ENCODE measurements at regions not wholly inside any gene's neighbourhood (a gene's known extent, or its start where the extent isn't known, plus 50 kb on each side); places are given as distances from the start of the nearest gene placed in this dataset.

DNA sequence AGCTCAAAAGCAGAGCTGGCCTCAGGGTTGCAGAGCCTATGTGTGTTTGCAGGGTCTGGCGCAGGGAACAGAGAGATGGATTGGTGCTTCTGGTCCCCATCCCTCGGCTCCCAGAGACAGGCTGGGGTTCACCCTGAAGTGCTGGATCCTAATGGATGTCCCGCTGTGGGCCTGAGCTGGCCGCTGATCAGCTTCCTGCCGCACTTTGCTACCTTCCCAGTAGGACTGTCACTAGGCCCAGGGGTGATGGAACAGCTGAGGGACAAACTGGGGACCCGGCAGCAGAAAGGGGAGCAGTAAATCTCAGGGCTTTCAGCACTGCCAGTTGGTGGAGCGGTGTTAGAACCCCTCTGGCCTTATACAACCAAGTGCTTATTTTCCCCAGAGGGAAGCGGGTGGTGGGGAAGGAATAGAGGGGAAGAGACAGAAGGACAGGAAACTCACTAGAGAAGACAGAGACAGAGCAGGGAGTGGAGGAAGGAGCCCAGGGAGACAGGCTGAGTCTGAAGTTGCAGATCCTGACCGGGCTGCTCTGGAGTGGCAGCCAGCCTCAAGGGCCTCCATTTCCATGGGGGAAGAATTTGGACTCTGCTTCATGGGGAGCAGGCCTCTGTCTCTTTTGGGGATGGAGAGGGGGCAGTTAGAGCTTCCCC is 78.6 kb downstream of the MRM1 start:
- H3K4me1 ChIP-seq (ENCODE audit: control insufficient read depth in 2 of 2, insufficient read depth in 1 of 2, low read depth in 1 of 2, low read length in 2 of 2): no peaks in the 10 kb centered on the region
- peaks cover 0 to 30% (median 0%) of the 10 kb centered on the region in 3 experiments for H3K27me3 ChIP-seq (ENCODE audit: control insufficient read depth in 3 of 3, insufficient read depth in 3 of 3, low read depth in 1 of 3, low read length in 3 of 3)
- no peak for DNase-seq (ENCODE audit: low spot score)
- no peak overlapping the region for H3K27ac ChIP-seq (replicated peaks; ENCODE audit: low read length)
- H3K14ac ChIP-seq (ENCODE audit: low read length): no peak overlapping the region
- no peak overlapping the region for H3K4me2 ChIP-seq (ENCODE audit: insufficient read depth, low read length, poor library complexity, severe bottlenecking)
- H3K9me3 ChIP-seq (replicated peaks in 1 of 2; ENCODE audit: control insufficient read depth in 2 of 2, insufficient read depth in 1 of 2, low read depth in 1 of 2, low read length in 2 of 2): no peaks in the 10 kb centered on the region
- no peak overlapping the region for H2AFZ ChIP-seq (ENCODE audit: low read length)
- no peak overlapping the region for H2AK5ac ChIP-seq (ENCODE audit: low read depth, low read length)
- no peak overlapping the region for H2BK5ac ChIP-seq (ENCODE audit: low read length)
- H4K8ac ChIP-seq (ENCODE audit: low read depth, low read length): no peak overlapping the region
- no peak overlapping the region for H3K4me3 ChIP-seq (ENCODE audit: low read length in 2 of 2)
- no peak overlapping the region for H4K91ac ChIP-seq (ENCODE audit: low read depth, low read length, poor library complexity)
- H3K18ac ChIP-seq (ENCODE audit: low read length): peak overlapping the region; percentile 12
- no CpG with 5 or more reads among the region's 9 CpGs for WGBS, 2 donors (ENCODE audit: extremely low coverage in 2 of 2, insufficient read length in 2 of 2, insufficient replicate concordance in 1 of 2)
- H2BK120ac ChIP-seq (ENCODE audit: low read depth, low read length): no peak overlapping the region
- no peak overlapping the region for H3K4ac ChIP-seq (ENCODE audit: low read length)
- no peak overlapping the region for H3K9ac ChIP-seq (ENCODE audit: low read depth, low read length, poor library complexity)
- peak overlapping the region; percentile 2 for H2BK12ac ChIP-seq (ENCODE audit: low read length)
- no peak overlapping the region for H2BK15ac ChIP-seq (ENCODE audit: low read length)
- H3K23ac ChIP-seq (ENCODE audit: low read depth, low read length, poor library complexity): no peak overlapping the region
- H3K79me1 ChIP-seq (ENCODE audit: low read depth, low read length): no peaks in the 10 kb centered on the region
- H3K36me3 ChIP-seq (replicated peaks in 1 of 2; ENCODE audit: control insufficient read depth in 2 of 2, insufficient read depth in 2 of 2, low read length in 2 of 2): no peaks in the 10 kb centered on the region

DNA sequence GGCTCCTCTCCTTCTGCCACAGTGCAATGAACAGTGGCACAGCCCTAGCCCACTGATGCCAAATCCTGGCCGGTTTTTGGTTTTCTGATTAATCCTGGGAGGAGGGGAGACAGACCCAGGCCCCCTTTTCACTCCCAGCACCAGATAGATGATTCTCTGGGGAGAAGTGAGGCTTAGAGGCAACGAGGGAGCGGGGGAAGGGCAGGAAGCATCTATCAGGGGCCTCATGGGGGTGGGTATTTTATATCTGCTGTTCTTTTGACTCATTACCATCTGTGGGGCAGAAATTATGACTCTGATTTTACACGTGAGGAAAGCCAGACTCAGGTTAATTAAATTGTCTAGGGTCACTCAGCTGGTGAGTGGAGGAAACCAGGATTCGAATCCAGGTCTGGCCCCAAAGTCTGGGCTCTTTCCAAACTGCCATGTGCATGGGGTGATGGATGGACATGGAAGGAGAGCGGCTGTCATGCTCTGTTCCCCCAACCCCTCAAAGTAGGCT is 79.4 kb downstream of the MRM1 start:
- DNase-seq (ENCODE audit: low spot score): no peak
- Histone ChIP-seq H3K18ac (ENCODE audit: low read length) (no peak overlapping the region), H3K27me3 (ENCODE audit: control insufficient read depth in 3 of 3, insufficient read depth in 3 of 3, low read depth in 1 of 3, low read length in 3 of 3) (peaks cover 0 to 38% (median 0%) of the 10 kb centered on the region in 3 experiments), H4K91ac (ENCODE audit: low read depth, low read length, poor library complexity) (no peak overlapping the region), H3K23ac (ENCODE audit: low read depth, low read length, poor library complexity) (peak overlapping the region; percentile 45), H2BK12ac (ENCODE audit: low read length) (no peak overlapping the region), H3K79me1 (ENCODE audit: low read depth, low read length) (no peaks in the 10 kb centered on the region), H2BK15ac (ENCODE audit: low read length) (peak overlapping the region; percentile 8), H2AFZ (ENCODE audit: low read length) (no peak overlapping the region), H2AK5ac (ENCODE audit: low read depth, low read length) (no peak overlapping the region), H2BK120ac (ENCODE audit: low read depth, low read length) (no peak overlapping the region), H3K4me1 (ENCODE audit: control insufficient read depth in 2 of 2, insufficient read depth in 1 of 2, low read depth in 1 of 2, low read length in 2 of 2) (no peaks in the 10 kb centered on the region), H3K9ac (ENCODE audit: low read depth, low read length, poor library complexity) (no peak overlapping the region), H4K8ac (ENCODE audit: low read depth, low read length) (no peak overlapping the region), H2BK5ac (ENCODE audit: low read length) (no peak overlapping the region), H3K4me3 (ENCODE audit: low read length in 2 of 2) (no peak overlapping the region), H3K4me2 (ENCODE audit: insufficient read depth, low read length, poor library complexity, severe bottlenecking) (no peak overlapping the region), H3K9me3 (replicated peaks in 1 of 2; ENCODE audit: control insufficient read depth in 2 of 2, insufficient read depth in 1 of 2, low read depth in 1 of 2, low read length in 2 of 2) (no peaks in the 10 kb centered on the region), H3K14ac (ENCODE audit: low read length) (no peak overlapping the region), H3K27ac (replicated peaks; ENCODE audit: low read length) (no peak overlapping the region), H3K36me3 (replicated peaks in 1 of 2; ENCODE audit: control insufficient read depth in 2 of 2, insufficient read depth in 2 of 2, low read length in 2 of 2) (no peaks in the 10 kb centered on the region), H3K4ac (ENCODE audit: low read length) (no peak overlapping the region)
- WGBS, 2 donors (ENCODE audit: extremely low coverage in 2 of 2, insufficient read length in 2 of 2, insufficient replicate concordance in 1 of 2): no CpG with 5 or more reads among the region's 6 CpGs

- no CpG with 5 or more reads among the region's 7 CpGs for WGBS, 2 donors (ENCODE audit: extremely low coverage in 2 of 2, insufficient read length in 2 of 2, insufficient replicate concordance in 1 of 2)
- Histone ChIP-seq H4K8ac (ENCODE audit: low read depth, low read length) (no peak overlapping the region), H3K27me3 (ENCODE audit: control insufficient read depth in 3 of 3, insufficient read depth in 3 of 3, low read depth in 1 of 3, low read length in 3 of 3) (peaks cover 0 to 43% (median 0%) of the 10 kb centered on the region in 3 experiments), H3K14ac (ENCODE audit: low read length) (no peak overlapping the region), H3K23ac (ENCODE audit: low read depth, low read length, poor library complexity) (no peak overlapping the region), H3K18ac (ENCODE audit: low read length) (peak overlapping the region; percentile 30), H2BK120ac (ENCODE audit: low read depth, low read length) (no peak overlapping the region), H3K9me3 (replicated peaks in 1 of 2; ENCODE audit: control insufficient read depth in 2 of 2, insufficient read depth in 1 of 2, low read depth in 1 of 2, low read length in 2 of 2) (no peaks in the 10 kb centered on the region), H3K4ac (ENCODE audit: low read length) (no peak overlapping the region), H2BK5ac (ENCODE audit: low read length) (no peak overlapping the region), H2AFZ (ENCODE audit: low read length) (no peak overlapping the region), H3K4me1 (ENCODE audit: control insufficient read depth in 2 of 2, insufficient read depth in 1 of 2, low read depth in 1 of 2, low read length in 2 of 2) (peaks cover 0 to 4% of the 10 kb centered on the region in 2 donors), H3K9ac (ENCODE audit: low read depth, low read length, poor library complexity) (no peak overlapping the region), H3K27ac (replicated peaks; ENCODE audit: low read length) (no peak overlapping the region), H3K4me3 (ENCODE audit: low read length in 2 of 2) (no peak overlapping the region), H2BK12ac (ENCODE audit: low read length) (no peak overlapping the region), H2AK5ac (ENCODE audit: low read depth, low read length) (no peak overlapping the region), H4K91ac (ENCODE audit: low read depth, low read length, poor library complexity) (no peak overlapping the region), H3K4me2 (ENCODE audit: insufficient read depth, low read length, poor library complexity, severe bottlenecking) (no peak overlapping the region), H2BK15ac (ENCODE audit: low read length) (no peak overlapping the region), H3K36me3 (replicated peaks in 1 of 2; ENCODE audit: control insufficient read depth in 2 of 2, insufficient read depth in 2 of 2, low read length in 2 of 2) (no peaks in the 10 kb centered on the region), H3K79me1 (ENCODE audit: low read depth, low read length) (no peaks in the 10 kb centered on the region)
- no peak for DNase-seq (ENCODE audit: low spot score)
Measured at GRCh38 chr17:36682773-36683172, 81.4 kb downstream of the MRM1 start.

DNA sequence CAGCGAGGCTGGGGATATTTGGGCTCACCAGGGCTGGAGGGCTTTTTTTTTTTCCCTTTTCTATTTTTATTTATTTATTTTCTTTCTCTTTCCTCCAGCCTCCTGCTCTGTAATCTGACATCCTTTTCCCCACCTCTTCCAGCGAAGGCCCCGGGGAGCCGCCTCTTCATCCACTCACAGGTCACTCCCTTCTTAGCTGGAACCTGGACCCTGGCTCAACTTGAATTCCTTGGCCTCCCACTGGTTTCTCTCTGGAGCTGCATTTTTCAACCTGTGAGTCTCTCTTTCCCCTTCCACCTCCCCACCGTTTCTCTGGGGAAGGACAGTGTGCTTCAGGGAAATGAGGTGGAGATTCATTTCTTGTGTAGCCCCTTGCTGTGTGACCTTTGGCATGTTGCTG is 82.0 kb downstream of the MRM1 start:
- Histone ChIP-seq H3K18ac (ENCODE audit: low read length) (no peak overlapping the region), H2BK5ac (ENCODE audit: low read length) (no peak overlapping the region), H3K23ac (ENCODE audit: low read depth, low read length, poor library complexity) (no peak overlapping the region), H3K14ac (ENCODE audit: low read length) (no peak overlapping the region), H3K79me1 (ENCODE audit: low read depth, low read length) (no peaks in the 10 kb centered on the region), H2BK12ac (ENCODE audit: low read length) (no peak overlapping the region), H2AFZ (ENCODE audit: low read length) (no peak overlapping the region), H3K9me3 (replicated peaks in 1 of 2; ENCODE audit: control insufficient read depth in 2 of 2, insufficient read depth in 1 of 2, low read depth in 1 of 2, low read length in 2 of 2) (no peaks in the 10 kb centered on the region), H3K27me3 (ENCODE audit: control insufficient read depth in 3 of 3, insufficient read depth in 3 of 3, low read depth in 1 of 3, low read length in 3 of 3) (peaks cover 0 to 46% (median 0%) of the 10 kb centered on the region in 3 experiments), H3K27ac (replicated peaks; ENCODE audit: low read length) (no peak overlapping the region), H2BK15ac (ENCODE audit: low read length) (no peak overlapping the region), H4K91ac (ENCODE audit: low read depth, low read length, poor library complexity) (no peak overlapping the region), H3K36me3 (replicated peaks in 1 of 2; ENCODE audit: control insufficient read depth in 2 of 2, insufficient read depth in 2 of 2, low read length in 2 of 2) (no peaks in the 10 kb centered on the region), H3K9ac (ENCODE audit: low read depth, low read length, poor library complexity) (no peak overlapping the region), H3K4me2 (ENCODE audit: insufficient read depth, low read length, poor library complexity, severe bottlenecking) (no peak overlapping the region), H4K8ac (ENCODE audit: low read depth, low read length) (no peak overlapping the region), H3K4me3 (ENCODE audit: low read length in 2 of 2) (no peak overlapping the region), H3K4ac (ENCODE audit: low read length) (no peak overlapping the region), H2BK120ac (ENCODE audit: low read depth, low read length) (no peak overlapping the region), H3K4me1 (ENCODE audit: control insufficient read depth in 2 of 2, insufficient read depth in 1 of 2, low read depth in 1 of 2, low read length in 2 of 2) (peaks cover 0 to 5% of the 10 kb centered on the region in 2 donors), H2AK5ac (ENCODE audit: low read depth, low read length) (no peak overlapping the region)
- DNase-seq (ENCODE audit: low spot score): no peak
- no CpG with 5 or more reads among the region's 5 CpGs for WGBS, 2 donors (ENCODE audit: extremely low coverage in 2 of 2, insufficient read length in 2 of 2, insufficient replicate concordance in 1 of 2)

All from neuronal stem cell (in vitro differentiated cells).